ENCODE measurements at regions not wholly inside any gene's neighbourhood (a gene's known extent, or its start where the extent isn't known, plus 50 kb on each side); places are given as distances from the start of the nearest gene placed in this dataset.

- H3K4me3 ChIP-seq (ENCODE audit: low read depth, low read length): no peak overlapping the region
- DNase-seq (ENCODE audit: low read depth): no peak
- TF ChIP-seq, protein P1, sequence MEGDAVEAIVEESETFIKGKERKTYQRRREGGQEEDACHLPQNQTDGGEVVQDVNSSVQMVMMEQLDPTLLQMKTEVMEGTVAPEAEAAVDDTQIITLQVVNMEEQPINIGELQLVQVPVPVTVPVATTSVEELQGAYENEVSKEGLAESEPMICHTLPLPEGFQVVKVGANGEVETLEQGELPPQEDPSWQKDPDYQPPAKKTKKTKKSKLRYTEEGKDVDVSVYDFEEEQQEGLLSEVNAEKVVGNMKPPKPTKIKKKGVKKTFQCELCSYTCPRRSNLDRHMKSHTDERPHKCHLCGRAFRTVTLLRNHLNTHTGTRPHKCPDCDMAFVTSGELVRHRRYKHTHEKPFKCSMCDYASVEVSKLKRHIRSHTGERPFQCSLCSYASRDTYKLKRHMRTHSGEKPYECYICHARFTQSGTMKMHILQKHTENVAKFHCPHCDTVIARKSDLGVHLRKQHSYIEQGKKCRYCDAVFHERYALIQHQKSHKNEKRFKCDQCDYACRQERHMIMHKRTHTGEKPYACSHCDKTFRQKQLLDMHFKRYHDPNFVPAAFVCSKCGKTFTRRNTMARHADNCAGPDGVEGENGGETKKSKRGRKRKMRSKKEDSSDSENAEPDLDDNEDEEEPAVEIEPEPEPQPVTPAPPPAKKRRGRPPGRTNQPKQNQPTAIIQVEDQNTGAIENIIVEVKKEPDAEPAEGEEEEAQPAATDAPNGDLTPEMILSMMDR (IDR thresholded peaks at IDR 0.05; ENCODE audit: control insufficient read depth, extremely low read depth, insufficient read depth): no peak
These were observed 68.6 kb upstream of the MRTFB start for GRCh38 chr16:14002416-14002990.

DNA sequence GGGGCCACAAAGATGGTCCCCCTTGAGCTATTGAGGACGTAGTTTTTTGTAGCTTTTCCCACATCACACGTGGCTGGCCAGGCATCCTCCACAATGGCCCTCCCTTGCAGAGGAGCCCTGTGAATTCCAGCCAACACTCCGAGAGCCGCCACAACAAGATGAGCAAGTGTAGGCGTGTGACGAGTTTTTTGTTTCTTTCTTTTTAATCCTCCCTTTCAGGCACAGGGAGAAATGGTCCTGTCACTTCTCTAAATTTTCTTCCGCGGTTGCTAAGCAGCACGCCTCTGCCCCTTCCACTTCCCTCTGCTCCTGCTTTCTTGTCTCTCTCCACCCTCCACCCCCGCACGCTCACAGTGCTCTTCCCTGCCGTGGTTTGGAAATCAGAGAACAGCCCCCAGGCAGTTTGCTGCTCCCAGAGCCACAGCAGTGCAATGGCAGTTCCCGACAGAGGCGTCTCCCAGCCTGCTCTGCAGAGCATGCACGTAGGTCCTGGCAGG lies 68.0 kb upstream of the MRTFB start:
- H3K4me3 ChIP-seq (ENCODE audit: low read depth, low read length): no peak overlapping the region
- DNase-seq (ENCODE audit: low read depth): no peak
- TF ChIP-seq, protein P1 (IDR thresholded peaks at IDR 0.05; ENCODE audit: control insufficient read depth, extremely low read depth, insufficient read depth): no peak

- TF ChIP-seq, protein P1 (IDR thresholded peaks at IDR 0.05; ENCODE audit: control insufficient read depth, extremely low read depth, insufficient read depth): no peak
- no peak overlapping the region for H3K4me3 ChIP-seq (ENCODE audit: low read depth, low read length)
- DNase-seq (ENCODE audit: low read depth): no peak
These were observed 66.9 kb upstream of the MRTFB start for GRCh38 chr16:14004031-14004728.

DNA sequence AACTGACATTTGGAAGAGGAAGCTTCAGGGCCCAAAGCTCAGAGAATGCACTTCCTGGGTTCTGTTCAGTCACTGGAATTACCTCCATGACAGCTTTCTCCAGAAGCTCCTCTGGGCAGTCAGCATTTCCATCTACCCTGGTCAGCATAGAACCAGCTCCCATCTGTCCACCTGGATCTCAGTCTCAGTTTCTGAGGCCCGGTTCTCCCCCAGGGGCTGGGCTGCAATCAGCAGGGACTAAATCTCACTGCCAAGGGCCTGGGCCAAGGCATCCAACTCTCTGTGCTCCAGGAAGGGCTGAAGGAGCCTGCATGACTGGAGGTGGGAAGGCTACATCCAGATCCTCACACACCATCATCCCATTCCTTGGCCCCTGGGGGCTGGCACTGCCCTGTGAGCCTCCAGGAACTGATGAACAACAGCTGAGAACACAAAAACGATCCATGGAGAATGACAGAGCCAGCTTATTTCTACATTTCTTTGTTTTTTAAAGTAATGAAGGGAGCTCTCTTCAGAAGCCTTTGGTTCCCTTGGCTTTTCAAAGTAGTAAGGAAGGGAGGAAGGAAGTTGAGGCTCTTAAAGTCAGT lies 66.3 kb upstream of the MRTFB start:
- no peak for DNase-seq (ENCODE audit: low read depth)
- no peak overlapping the region for H3K4me3 ChIP-seq (ENCODE audit: low read depth, low read length)
- TF ChIP-seq, protein P1 (IDR thresholded peaks at IDR 0.05; ENCODE audit: control insufficient read depth, extremely low read depth, insufficient read depth): no peak

GRCh38 chr16:14005335-14005734 lies 65.8 kb upstream of the MRTFB start:
- DNase-seq (ENCODE audit: low read depth): no peak
- H3K4me3 ChIP-seq (ENCODE audit: low read depth, low read length): no peak overlapping the region
- TF ChIP-seq, protein P1 (IDR thresholded peaks at IDR 0.05; ENCODE audit: control insufficient read depth, extremely low read depth, insufficient read depth): no peak

- no peak overlapping the region for H3K4me3 ChIP-seq (ENCODE audit: low read depth, low read length)
- TF ChIP-seq, protein P1 (IDR thresholded peaks at IDR 0.05; ENCODE audit: control insufficient read depth, extremely low read depth, insufficient read depth): no peak
- no peak for DNase-seq (ENCODE audit: low read depth)
These were observed 63.7 kb upstream of the MRTFB start for GRCh38 chr16:14007450-14007849.
